Colon (tissue), 2 donors: ENCODE measurements at regions not wholly inside any gene's neighbourhood (a gene's known extent, or its start where the extent isn't known, plus 50 kb on each side); places are given as distances from the start of the nearest gene placed in this dataset.
A peak's percentile ranks its signal among the peaks of the same experiment; 100 is the strongest.
"Not testable (repeated sequence)": the region's sequence is repeated elsewhere in the genome, so short reads cannot be mapped to it uniquely, and the experiment has no call there.

Source experiments
- FAIRE-seq: peaks from 2 replicates; lab custom pipeline; 2012; peaks lifted over from hg19 to GRCh38; lab: Jason Lieb, UNC
- donor health status: control.
- donor health status: control.

DNA sequence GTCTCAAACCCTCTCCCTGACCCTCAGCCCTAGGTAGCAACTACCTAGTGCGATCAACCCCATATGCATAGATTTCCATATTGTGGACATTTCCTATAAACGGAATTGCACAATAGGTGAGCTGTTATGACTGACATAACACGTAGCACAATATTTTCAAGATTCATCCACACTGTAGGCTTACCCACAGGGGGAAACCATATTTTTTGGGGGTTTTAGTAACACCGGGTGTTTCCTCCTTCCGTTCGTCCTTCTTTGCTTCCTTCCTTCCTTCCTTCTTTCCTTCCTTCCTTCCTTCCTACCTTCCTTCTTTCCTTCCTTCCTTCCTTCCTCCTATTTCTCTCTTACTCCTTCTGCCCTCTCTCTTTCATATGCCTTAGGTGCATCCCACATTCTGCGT, 524.2 kb downstream of the CWH43 start:
- peak; percentile 98 for FAIRE-seq

DNA sequence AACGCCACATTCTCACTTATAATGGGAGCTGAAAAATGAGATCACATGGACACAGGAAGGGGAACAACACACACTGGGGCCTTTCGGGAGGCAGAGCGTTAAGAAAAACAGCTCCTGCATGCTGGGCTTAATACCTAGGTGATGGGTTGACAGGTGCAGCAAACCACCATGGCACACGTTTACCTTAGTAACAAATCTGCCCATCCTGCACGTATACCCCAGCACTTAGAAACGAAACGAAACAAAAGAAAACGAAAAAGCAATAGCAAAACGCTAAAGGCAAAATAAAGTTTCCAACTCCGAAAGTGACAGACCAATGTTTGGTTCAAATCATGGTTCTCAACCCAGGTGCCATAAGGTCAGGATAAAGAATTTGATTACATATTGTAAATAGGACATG, 525.3 kb downstream of the CWH43 start:
- not testable (repeated sequence) for FAIRE-seq

DNA sequence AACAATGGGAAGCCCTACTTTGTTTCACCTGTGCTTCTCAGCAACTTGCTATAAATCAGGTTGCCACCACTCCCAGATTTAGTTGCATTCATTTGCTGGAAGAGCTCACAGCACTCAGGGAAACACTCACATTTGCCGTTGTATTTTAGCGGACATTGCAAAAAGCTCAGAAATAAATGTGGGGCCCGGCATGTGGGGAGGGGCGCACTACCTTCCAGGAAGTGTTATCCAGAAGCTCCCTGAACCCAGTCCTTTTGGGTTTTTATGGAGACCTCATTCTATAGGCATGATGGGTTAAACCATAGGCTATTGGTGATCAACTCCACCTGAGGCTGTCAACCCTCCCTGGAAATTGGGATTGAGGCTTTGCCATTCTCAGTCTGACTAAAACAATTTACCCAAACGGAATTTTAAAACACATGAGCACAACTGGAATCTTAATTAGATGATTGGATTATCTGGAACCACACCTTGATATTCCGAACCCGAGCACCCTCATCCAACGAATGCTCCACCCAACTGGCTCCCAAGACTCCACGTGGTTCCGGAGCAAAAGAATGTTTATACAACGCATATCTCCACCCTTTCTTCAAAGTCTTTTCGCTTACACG, 525.9 kb downstream of the CWH43 start:
- FAIRE-seq = not testable (repeated sequence)

DNA sequence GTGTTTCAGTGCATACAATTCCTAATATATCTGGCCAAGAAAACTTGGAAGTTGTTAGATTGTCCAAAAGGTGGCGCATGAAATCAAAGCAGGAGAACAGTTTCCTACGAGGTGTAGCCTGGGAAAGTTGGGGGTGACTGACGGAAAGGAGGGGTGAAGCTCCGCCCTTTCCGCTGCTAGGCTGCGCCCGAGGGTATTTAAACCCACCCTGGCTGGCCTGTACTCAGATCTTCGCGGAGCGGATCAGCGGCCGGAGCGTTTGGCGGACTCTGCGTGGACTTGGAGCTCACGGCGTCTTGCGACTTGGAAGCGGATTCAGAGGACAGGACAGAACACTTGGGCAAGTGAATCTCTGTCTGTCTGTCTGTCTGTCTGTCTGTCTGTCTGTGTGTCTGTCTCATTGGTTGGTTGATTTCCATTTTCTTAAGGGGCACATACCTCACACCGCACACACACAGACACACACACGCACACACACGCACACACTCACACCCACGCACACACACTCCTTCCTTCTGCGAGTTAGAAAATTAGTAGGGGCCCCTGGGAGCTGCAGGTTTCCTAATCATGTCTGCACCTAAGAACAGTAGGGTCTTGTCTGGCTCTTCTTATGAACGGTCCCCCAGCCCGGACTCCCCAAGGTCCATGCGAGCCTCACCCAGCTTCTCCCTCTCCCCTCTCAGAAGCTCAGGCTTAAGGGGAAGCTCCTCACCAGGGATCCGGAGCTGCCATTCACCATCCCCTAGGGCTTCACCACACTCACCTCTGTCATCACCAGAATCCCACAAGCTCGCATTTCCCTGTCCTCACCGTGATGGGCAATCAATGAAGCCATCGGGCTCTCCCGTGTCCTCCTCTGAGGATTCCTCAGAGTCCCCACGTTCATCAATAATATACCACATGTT, 526.8 kb downstream of the CWH43 start:
- not testable (repeated sequence) for FAIRE-seq

DNA sequence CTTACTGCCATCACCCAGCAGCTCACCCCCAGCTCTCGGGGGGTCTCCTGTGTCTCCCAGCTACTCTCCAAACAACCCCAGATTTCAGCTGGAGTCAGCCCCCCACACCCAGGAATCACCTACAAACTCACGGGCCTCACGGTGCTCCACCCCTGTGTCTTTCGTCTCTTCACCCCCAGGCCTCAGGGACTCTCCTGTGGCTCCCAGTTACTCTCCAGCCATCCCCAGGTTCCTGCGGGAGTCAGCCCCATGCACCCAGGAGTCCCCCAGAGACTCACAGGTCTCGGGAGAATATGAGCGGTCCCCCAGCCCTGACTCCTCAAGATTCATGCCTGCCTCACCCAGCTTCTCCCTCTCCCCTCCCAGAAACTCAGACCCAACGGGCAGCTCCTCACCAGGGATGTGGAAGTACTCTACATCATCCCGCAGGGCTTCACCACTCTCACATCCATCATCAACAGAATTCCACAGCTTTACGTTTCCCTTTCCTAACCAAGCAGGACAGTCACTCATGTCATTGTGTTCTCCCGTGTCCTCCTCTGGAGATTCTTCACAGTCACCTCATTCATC, 527.6 kb downstream of the CWH43 start:
- FAIRE-seq = not testable (repeated sequence)

DNA sequence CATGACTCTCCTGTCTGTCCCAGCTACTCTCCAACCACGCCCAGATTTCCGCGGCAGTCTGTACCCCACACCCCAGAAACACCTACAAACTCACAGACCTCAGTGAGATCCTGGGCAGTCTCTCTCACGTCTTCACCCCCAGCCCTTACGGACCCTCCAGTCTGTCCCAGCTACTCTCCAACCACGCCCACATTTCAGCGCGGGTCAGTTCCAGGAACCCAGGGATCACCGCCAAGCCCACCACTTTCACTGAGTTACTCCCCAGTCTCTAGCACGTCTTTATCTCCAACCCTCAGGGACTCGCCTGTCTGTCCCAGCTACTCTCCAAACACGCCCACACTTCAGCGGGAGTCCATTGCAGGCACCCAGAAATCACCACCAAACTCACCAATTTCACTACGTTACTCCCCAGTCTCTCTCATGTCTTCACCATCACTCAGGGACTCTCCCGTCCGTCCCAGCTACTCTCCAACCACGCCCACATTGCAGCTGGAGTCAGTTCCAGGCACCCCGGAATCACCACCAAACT, 528.2 kb downstream of the CWH43 start:
- not testable (repeated sequence) for FAIRE-seq

DNA sequence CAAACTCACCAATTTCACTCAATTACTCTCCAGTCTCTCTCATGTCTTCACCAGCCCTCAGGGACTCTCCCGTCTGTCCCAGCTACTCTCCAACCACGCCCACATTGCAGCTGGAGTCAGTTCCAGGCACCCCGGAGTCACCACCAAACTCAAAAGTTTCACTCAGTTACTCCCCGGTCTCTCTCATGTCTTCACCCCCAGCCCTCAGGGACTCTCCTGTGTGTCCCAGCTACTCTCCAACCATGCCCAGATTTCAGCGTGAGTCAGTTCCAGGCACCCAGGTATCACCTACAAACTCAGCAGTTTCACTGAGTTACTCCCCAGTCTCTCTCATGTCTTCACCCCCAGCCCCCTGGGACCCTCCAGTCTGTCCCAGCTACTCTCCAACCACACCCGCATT, 528.8 kb downstream of the CWH43 start:
- FAIRE-seq = not testable (repeated sequence)

DNA sequence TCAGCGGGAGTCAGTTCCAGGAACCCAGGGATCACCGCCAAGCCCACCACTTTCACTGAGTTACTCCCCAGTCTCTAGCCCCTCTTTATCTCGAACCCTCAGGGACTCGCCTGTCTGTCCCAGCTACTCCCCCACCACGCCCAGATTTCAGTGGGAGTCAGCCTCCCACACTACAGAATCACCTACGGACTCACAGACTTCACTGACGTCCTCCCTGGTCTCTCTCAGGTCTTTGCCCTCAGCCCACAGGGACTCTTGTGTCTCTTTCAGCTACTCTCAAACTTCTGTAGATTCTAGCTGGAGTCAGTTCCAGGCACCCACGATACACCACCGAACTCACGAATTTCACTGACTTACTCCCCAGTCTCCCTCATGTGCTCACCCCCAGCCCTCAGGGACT, 529.2 kb downstream of the CWH43 start:
- not testable (repeated sequence) for FAIRE-seq

DNA sequence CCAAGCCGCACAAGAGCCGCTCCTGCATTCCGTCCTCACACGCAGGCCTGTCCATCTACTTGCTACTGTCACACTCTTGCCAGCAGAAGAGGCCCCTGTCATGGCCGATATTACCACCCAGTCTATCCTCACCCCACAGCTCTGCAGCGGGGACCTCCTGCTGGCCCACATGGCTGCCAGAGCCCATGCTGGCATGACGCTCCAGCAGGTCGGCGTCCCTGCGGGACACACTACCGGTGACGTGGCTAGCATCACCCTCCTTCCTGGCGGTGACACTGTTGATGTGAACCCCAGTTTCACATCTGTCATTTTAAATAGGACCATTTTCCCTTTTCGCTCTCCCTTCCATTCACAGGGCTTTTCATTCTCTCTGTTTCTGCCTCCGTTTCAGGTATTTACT, 530.0 kb downstream of the CWH43 start:
- FAIRE-seq = not testable (repeated sequence)

DNA sequence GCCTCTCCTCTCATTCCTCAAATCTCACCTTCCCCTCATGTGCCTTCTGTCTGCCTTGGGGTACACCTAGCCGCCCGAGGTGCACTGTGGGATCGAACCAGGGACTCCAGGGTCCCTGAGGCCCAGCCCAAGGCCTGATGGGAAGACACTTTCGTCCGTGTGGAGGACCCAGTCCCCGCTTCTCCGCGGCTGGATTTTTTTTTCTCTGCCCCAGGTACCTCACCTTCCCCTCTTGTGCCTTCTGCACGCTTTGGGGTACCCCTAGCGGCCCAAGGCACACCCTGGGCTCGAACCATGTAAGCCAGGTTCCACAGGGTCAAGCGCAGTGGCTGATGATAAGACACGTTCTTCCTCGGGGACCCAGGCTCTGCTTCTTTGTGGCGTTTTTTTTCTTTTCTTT, 530.7 kb downstream of the CWH43 start:
- no peak for FAIRE-seq

DNA sequence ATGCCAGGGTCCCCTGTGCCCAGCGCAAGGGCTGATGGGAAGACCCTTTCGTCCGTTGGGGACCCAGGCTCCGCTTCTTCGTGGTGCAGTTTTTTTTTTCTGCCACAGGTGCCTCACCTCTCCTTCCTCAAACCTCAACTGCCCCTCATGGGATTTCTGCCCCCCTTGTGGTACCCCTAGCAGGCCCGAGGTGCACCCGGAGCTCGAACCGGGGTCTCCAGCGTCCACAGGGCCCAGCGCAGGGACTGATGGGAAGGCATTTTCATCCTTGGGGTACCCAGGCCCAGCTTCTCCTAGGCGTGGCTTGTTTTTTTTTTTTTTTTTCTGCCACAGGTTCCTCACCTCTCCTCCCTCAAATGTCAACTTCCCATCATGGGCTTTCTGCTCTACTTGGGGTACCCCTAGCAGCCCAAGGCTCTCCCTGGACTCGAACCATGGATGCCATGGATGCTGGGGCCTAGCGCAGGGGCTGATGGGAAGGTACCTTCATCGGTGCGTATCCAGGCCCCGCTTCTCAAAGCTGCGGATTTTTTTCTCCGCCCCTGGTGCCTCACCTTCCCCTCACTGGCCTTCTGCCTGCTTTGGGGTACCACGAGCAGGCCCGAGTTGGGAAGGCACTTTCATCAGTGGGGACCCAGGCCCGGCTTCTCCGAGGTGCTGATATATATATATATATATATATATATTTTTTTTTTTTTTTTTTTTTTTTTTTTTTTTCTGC, 531.6 kb downstream of the CWH43 start:
- FAIRE-seq = not testable (repeated sequence)

DNA sequence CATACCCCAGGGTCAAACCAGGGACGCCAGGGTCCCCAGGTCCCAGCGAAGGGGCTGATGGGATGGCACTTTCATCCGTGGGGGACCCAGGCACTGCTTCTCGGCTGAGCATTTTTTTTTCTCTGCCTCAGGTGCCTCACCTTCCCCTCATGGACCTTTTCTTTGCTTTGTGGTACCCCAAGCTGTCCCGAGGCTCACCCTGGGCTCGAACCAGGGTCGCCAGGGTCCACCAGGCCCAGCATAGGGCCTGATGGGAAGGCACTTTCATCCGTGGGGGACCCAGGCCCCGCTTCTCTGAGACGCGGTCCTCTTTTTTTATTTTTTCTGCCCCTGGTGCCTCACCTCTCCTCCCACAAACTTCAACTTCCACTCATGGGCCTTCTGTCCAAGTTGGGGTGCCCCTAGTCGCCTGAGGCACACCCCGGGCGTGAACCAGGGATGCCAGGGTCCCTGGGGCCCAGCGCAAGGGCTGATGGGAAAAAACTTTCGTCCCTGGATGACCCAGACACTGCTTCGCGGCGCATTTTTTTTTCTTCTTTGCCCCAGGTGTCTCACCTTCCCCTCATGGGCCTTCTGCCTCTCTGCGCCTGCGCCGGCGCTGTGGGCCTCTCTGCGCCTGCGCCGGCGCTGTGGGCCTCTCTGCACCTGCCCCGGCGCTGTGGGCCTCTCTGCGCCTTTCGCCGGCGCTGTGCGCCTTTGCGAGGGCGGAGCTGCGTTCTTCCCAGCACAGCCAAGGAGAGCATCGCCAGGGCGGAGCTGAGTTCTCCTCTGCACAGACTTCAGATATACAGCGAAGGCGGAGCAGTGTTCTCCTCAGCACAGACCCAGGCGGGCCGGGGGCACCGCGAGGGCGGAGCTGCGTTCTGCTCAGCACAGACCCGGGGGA, 533.3 kb downstream of the CWH43 start:
- not testable (repeated sequence) for FAIRE-seq

DNA sequence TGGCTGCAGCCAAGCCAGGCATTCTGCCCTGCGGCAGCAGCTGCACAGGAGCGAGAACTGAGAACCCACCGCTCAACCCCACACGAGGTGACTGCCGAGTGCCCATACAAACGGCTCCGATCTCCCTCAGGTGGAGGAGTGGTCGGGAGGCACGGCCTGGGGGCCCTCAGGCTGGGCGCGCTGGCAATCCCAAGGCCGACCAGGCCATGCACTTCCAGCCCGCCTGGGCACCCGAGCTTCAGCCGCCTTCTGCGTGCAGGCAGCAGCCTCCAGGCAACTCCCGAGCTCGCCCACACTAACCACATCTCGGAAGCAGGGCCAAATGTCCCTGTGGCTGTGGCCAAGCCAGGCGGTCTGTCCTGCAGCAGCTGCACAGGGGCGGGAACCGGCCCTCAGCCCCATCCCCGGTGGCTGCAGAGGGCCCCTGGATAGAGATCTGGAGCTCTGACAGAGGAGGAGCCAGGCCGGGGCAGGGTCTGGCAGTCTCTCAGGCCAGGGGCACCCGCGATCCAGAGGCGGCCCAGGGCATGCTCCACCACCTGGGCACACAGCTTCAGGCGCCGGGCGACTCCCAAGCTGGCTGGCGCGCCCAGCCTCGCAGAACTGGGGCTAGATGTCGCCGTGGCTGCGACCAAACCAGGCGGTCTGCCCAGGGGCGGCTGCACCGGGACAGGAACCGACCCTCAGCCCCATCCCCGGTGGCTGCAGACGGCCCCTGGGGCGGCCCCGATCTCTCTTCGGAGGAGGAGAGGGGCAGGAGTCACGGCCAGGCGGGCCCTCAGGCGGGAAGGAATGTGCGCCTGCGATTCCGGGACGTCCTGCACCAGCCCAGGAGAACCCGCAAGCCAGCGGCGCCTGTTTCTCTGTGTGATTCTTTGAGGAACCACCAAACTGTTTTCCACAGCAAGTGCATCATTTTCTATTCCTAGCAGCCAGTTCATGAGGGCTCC, 538.0 kb downstream of the CWH43 start:
- FAIRE-seq = not testable (repeated sequence)

DNA sequence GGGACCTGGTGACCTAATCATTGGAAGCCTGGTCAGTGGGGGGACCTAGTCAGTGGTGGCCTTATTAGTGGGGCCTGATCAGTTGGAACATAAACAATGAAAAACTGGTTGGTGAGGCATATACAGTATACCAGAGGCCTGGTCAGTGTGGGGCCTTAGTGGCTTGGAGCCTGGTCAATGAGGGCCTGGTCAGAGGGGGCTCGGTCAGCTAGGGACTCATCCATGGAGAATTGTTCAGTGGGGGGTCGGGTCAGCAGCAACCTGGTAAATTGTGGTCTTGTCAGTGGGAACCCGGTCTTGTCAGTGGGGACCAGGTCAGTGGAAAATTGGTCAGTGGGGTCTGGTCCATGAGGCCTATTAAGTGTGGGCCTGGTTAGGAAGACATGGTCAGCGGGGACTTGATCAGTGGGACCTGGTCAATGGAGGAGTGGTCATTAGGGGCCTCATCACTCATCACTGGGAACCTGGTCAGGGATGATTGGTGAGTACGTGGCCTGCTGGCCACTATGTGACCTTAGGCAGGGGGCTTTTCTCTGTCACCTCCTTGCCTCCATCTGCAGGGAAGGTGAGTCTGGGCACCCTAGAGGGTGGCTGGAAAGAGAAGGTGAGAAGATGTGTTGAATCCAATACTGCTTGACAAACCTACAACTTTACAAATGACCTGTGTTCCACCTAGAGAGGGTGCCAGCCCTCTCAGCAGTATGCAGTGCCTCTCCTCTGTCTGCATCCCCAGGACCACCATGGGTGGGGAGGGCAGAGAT, 573.0 kb downstream of the CWH43 start:
- not testable (repeated sequence) for FAIRE-seq

DNA sequence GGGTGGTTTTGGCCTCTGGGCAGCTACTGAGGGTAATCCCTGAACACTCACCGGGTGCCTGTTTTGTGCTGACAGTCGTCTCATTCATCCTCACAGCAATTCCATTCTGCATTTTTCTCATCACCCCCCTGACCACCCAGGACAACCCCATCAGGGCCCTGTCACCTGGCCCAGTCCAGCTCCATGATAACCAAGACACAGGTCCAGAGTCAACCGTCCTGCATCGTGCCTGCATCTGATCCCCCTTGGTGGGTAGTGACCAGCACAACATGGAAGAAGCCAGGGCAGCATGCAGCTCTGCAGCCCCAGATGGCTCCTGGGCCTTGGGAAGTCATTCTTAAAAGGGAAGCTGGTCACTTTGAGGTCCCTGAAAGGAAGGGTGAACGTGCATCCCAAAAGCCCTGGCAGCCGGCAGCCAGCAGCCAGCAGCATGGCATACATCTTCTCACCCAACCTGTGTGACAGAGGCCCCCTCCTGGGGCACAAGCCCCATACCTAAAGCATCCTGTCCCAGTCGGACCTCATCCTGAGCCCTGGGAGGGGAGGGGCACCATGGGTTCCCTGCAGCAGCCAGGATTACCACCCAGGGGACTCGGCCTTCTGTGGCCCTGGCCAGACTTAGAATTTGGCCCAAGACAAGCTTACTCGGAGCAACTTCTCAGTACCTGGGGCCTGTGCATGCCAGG, 574.2 kb downstream of the CWH43 start:
- FAIRE-seq = not testable (repeated sequence)

DNA sequence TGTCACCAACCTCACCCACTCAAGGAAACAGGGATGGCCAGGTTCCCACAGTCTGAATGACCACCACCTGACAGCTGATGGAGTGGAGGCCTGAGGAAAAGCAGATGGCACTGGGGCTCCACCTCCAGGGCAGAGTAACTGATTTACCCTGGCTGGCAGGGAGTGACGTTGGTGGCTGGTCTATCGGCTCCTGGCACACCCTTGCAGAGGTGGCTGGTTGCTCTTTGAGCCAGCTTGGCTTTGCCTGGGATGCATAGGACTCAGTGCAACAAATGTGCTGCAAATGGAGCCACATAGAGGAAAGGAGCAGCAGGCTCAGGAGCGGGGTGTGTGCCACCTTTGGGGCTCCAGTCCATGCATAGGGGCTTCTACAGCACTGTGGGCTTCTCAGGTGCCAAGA, 574.8 kb downstream of the CWH43 start:
- not testable (repeated sequence) for FAIRE-seq

DNA sequence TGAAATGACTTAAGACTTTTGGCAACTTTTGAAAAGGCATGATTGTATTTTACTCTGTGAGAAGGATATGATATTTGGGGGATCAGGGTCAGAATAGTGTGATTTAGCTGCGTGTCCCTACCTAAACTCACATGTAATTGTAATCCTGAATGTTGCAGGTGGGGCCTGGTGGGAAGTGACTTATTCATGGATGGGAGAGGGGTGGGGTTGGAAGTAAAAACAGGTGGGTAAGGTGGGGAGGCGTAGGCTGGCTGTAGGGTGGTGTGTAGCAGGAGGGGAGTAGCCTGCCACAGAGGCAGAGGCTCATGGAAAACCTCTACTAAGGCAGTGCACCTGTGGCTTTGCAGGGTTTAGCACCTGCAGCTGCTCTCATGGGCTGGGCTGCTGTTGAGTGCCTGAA, 584.2 kb downstream of the CWH43 start:
- not testable (repeated sequence) for FAIRE-seq

DNA sequence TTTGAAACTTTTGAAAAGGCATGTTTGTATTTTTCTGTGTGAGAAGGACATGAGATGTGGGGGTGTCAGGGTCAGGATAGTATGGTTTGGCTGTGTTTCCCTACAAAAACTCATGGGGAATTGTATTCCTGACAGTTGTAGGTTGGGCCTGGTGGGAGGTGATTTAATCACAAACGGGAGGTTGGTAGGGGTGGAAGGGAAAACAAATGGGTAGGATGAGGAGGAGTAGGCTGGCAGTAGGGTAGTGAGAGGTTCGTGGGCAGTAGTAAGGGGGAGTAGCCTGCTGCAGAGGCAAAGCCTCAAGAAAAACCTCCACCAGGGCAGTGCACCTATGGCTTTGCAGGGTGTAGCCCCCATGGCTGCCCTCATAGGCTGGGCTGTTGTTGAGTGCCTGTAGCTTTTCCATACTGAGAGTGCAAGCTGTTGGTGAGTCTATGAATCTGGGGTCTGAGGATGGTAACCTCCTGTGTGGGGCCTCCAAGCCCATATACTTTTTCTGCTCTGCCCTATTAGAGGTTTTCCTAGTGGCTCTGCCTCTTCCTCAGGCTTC, 587.7 kb downstream of the CWH43 start:
- not testable (repeated sequence) for FAIRE-seq
